Ishikawa (cell line): ENCODE measurements at regions not wholly inside any gene's neighbourhood (a gene's known extent, or its start where the extent isn't known, plus 50 kb on each side); places are given as distances from the start of the nearest gene placed in this dataset.
A peak's percentile ranks its signal among the peaks of the same experiment; 100 is the strongest.

Experiments
- CEBPB ChIP-seq: IDR thresholded peaks from 2 replicates; pipeline ENCODE4 v1.6.1; 2012
- CREB1 ChIP-seq: IDR thresholded peaks from 2 replicates; pipeline ENCODE4 v1.6.1; 2012; ENCODE audit warnings: low read depth
- EGR1 ChIP-seq: IDR thresholded peaks from 2 replicates; pipeline ENCODE4 v1.6.1; 2012
- EP300 ChIP-seq: IDR thresholded peaks from 2 replicates; pipeline ENCODE4 v1.6.1; 2012; ENCODE audit warnings: borderline replicate concordance
- FOXM1 ChIP-seq: IDR thresholded peaks from 2 replicates; pipeline ENCODE4 v1.6.1; 2012; ENCODE audit warnings: low read depth, borderline replicate concordance
- NFIC ChIP-seq: IDR thresholded peaks from 2 replicates; pipeline ENCODE4 v1.6.1; 2012
- RAD21 ChIP-seq: IDR thresholded peaks from 2 replicates; pipeline ENCODE4 v1.6.1; 2012; ENCODE audit warnings: low read depth
- TAF1 ChIP-seq: IDR thresholded peaks from 2 replicates; pipeline ENCODE4 v1.6.1; 2012; ENCODE audit warnings: low read depth, mild to moderate bottlenecking
- TCF12 ChIP-seq: IDR thresholded peaks from 2 replicates; pipeline ENCODE4 v1.6.1; 2012; ENCODE audit warnings: low read depth
- TEAD4 ChIP-seq: IDR thresholded peaks from 2 replicates; pipeline ENCODE4 v1.6.1; 2012
- YY1 ChIP-seq: IDR thresholded peaks from 2 replicates; pipeline ENCODE4 v1.6.1; 2012; ENCODE audit warnings: low read depth
- ZBTB7A ChIP-seq: IDR thresholded peaks from 2 replicates; pipeline ENCODE4 v1.6.1; 2012; ENCODE audit warnings: low read depth
- TF ChIP-seq, protein P1 (sequence below): IDR thresholded peaks from 2 replicates; pipeline ENCODE4 v1.6.1; 2012
- TF ChIP-seq, protein P2 (sequence below): IDR thresholded peaks from 2 replicates; pipeline ENCODE4 v1.6.1; 2012
- TF ChIP-seq, protein P3 (sequence below): IDR thresholded peaks from 2 replicates; pipeline ENCODE4 v1.6.1; 2012; ENCODE audit warnings: low read depth, mild to moderate bottlenecking

DNA sequence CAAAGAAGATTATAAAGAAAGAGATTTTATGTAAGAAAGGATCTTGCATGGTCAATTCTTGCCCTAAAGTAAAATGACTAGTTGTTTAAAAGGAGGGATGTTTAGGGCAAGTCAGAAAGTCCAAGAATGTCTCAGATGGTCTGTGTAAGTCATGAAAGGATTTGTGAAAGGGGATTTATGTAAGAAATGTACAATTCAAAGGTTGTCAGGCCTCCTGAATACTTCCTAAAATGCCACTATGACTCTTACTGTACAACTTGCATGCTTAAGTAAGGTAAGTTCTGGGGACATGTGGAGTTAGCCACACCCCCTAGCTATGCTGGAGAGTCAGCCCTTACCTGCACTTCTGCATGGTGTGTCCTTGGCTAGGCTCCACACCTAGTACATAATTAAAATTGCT is 328.9 kb upstream of the TGFBR2 start:
- no peak for TF ChIP-seq FOXM1
- TF ChIP-seq TEAD4 = no peak
- no peak for TF ChIP-seq EP300
- TF ChIP-seq CREB1 = no peak
- TF ChIP-seq, protein P1, sequence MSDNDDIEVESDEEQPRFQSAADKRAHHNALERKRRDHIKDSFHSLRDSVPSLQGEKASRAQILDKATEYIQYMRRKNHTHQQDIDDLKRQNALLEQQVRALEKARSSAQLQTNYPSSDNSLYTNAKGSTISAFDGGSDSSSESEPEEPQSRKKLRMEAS = no peak
- TF ChIP-seq TAF1 = no peak
- TF ChIP-seq, protein P2, sequence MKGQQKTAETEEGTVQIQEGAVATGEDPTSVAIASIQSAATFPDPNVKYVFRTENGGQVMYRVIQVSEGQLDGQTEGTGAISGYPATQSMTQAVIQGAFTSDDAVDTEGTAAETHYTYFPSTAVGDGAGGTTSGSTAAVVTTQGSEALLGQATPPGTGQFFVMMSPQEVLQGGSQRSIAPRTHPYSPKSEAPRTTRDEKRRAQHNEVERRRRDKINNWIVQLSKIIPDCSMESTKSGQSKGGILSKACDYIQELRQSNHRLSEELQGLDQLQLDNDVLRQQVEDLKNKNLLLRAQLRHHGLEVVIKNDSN = no peak
- no peak for TF ChIP-seq CEBPB
- TF ChIP-seq ZBTB7A = no peak
- TF ChIP-seq, protein P3, sequence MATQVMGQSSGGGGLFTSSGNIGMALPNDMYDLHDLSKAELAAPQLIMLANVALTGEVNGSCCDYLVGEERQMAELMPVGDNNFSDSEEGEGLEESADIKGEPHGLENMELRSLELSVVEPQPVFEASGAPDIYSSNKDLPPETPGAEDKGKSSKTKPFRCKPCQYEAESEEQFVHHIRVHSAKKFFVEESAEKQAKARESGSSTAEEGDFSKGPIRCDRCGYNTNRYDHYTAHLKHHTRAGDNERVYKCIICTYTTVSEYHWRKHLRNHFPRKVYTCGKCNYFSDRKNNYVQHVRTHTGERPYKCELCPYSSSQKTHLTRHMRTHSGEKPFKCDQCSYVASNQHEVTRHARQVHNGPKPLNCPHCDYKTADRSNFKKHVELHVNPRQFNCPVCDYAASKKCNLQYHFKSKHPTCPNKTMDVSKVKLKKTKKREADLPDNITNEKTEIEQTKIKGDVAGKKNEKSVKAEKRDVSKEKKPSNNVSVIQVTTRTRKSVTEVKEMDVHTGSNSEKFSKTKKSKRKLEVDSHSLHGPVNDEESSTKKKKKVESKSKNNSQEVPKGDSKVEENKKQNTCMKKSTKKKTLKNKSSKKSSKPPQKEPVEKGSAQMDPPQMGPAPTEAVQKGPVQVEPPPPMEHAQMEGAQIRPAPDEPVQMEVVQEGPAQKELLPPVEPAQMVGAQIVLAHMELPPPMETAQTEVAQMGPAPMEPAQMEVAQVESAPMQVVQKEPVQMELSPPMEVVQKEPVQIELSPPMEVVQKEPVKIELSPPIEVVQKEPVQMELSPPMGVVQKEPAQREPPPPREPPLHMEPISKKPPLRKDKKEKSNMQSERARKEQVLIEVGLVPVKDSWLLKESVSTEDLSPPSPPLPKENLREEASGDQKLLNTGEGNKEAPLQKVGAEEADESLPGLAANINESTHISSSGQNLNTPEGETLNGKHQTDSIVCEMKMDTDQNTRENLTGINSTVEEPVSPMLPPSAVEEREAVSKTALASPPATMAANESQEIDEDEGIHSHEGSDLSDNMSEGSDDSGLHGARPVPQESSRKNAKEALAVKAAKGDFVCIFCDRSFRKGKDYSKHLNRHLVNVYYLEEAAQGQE = no peak
- no peak for TF ChIP-seq YY1
- no peak for TF ChIP-seq NFIC
- no peak for TF ChIP-seq RAD21
- no peak for TF ChIP-seq TCF12
- TF ChIP-seq EGR1 = no peak

DNA sequence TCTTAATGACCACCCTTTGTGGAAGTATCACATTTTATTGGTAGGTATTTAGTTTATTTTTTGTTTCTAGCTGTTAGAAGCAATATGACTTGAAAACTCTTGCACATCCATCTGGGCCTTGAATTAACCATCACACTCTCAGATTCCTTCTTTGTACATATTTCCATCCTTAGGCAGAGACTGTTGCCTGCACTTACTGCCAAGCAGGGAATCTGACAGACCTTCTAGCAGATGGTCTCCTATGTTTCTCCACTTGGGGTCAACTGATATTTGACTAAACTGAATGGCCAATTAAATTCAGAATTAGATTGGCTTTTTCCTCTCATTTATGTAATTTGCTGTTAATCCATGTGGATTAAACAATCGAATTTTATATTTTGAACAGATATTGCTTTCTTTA is 324.9 kb upstream of the TGFBR2 start:
- TF ChIP-seq YY1 (no peak), NFIC (no peak)
- TF ChIP-seq, protein P2 = no peak
- TF ChIP-seq, protein P3 = no peak
- TF ChIP-seq, protein P1 = no peak

DNA sequence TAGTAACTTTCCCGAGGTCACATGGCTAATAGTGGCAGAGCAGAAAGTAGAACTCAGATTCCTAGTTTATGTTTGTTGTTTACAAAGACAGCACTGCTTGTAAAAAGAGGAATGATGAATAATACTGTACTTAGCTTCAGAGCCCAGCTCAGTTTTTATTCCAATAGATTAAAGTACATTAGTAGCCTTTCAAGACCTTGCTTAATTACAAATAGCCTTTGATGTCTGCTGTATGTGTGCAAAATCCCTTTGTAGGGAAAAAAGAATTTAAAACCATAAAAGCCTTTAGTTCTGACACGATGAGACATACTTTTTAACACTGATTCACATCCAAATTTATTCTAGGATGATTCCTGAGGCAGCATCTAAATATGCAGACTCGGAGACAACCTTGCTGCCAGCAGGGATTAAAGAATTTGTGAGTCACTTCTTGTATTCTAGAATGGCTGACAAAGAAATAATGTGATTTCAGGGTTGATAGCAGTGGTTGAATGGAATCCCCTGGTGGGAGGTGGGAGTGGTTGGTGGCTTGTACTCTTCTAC is 324.2 kb upstream of the TGFBR2 start:
- TF ChIP-seq CEBPB (no peak), RAD21 (peak; percentile 5; the same call in 1 of the 2 replicates), TEAD4 (peak; percentile 80), EGR1 (no peak), NFIC (peak; percentile 67; the same call in 1 of the 2 replicates), YY1 (no peak), CREB1 (no peak), EP300 (peak; percentile 81; the same call in 1 of the 2 replicates), TAF1 (no peak), ZBTB7A (no peak), FOXM1 (peak; percentile 78), TCF12 (peak; percentile 69; the same call in 1 of the 2 replicates)
- TF ChIP-seq, protein P2 = 0 out of 2 replicates have a peak, but pooled peaks have one; percentile 33
- TF ChIP-seq, protein P3 = no peak
- TF ChIP-seq, protein P1 = no peak
